ENCODE measurements at regions not wholly inside any gene's neighbourhood (a gene's known extent, or its start where the extent isn't known, plus 50 kb on each side); places are given as distances from the start of the nearest gene placed in this dataset.

- TF ChIP-seq EZH2 (IDR thresholded peaks at IDR 0.05; ENCODE audit: borderline replicate concordance, low read length) (no peak), CTCF (IDR thresholded peaks at IDR 0.05; ENCODE audit: low read length) (no peak)
Observed at GRCh38 chr21:32958288-32959002, 67.3 kb upstream of the OLIG2 start.

Measured in OCI-LY1 (cell line).